ENCODE measurements at regions not wholly inside any gene's neighbourhood (a gene's known extent, or its start where the extent isn't known, plus 50 kb on each side); places are given as distances from the start of the nearest gene placed in this dataset.

- no peak for TF ChIP-seq CTCF (IDR thresholded peaks at IDR 0.05; ENCODE audit: unreplicated experiment)
- peaks cover 2% of the 10 kb centered on the region for H3K36me3 Mint-ChIP-seq
- peaks cover 19% of the 10 kb centered on the region for H3K9me3 Mint-ChIP-seq
- no peak overlapping the region for H3K27ac Mint-ChIP-seq
- no peaks in the 10 kb centered on the region for H3K27me3 Mint-ChIP-seq (ENCODE audit: low read depth)
- DNase-seq (ENCODE audit: low spot score in 2 of 2, unreplicated experiment in 2 of 2) = no peak
- H3K4me3 Mint-ChIP-seq = no peak overlapping the region
- H3K4me1 Mint-ChIP-seq = peaks cover 6% of the 10 kb centered on the region
These were observed 84.5 kb upstream of the MOCS2 start for GRCh38 chr5:53194086-53194485.

- Mint-ChIP-seq H3K27me3 (ENCODE audit: low read depth) (no peaks in the 10 kb centered on the region), H3K4me3 (no peak overlapping the region)
These were observed 90.3 kb upstream of the MOCS2 start for GRCh38 chr5:53199882-53200281.

GRCh38 chr5:53200306-53200705 is 90.7 kb upstream of the MOCS2 start:
- H3K27me3 Mint-ChIP-seq (ENCODE audit: low read depth) = no peaks in the 10 kb centered on the region
- peaks cover 6% of the 10 kb centered on the region for H3K4me1 Mint-ChIP-seq
- no peaks in the 10 kb centered on the region for H3K9me3 Mint-ChIP-seq

More at GRCh38 chr5:53199882-53200281, 90.3 kb upstream of the MOCS2 start:
- DNase-seq (ENCODE audit: low spot score in 2 of 2, unreplicated experiment in 2 of 2) = no peak
- no peak for TF ChIP-seq CTCF (IDR thresholded peaks at IDR 0.05; ENCODE audit: unreplicated experiment)
- H3K36me3 Mint-ChIP-seq = no peaks in the 10 kb centered on the region
- H3K9me3 Mint-ChIP-seq = no peaks in the 10 kb centered on the region
- peaks cover 6% of the 10 kb centered on the region for H3K4me1 Mint-ChIP-seq
- H3K27ac Mint-ChIP-seq = no peak overlapping the region

GRCh38 chr5:53201746-53202145 is 92.2 kb upstream of the MOCS2 start:
- no peak overlapping the region for H3K4me3 Mint-ChIP-seq
- peaks cover 6% of the 10 kb centered on the region for H3K4me1 Mint-ChIP-seq
- no peak for TF ChIP-seq CTCF (IDR thresholded peaks at IDR 0.05; ENCODE audit: unreplicated experiment)
- no peak for DNase-seq (ENCODE audit: low spot score in 2 of 2, unreplicated experiment in 2 of 2)
- H3K9me3 Mint-ChIP-seq = no peaks in the 10 kb centered on the region
- H3K27me3 Mint-ChIP-seq (ENCODE audit: low read depth) = peaks cover 3% of the 10 kb centered on the region
- H3K27ac Mint-ChIP-seq = no peak overlapping the region
- no peaks in the 10 kb centered on the region for H3K36me3 Mint-ChIP-seq

More at GRCh38 chr5:53200306-53200705, 90.7 kb upstream of the MOCS2 start:
- TF ChIP-seq CTCF (IDR thresholded peaks at IDR 0.05; ENCODE audit: unreplicated experiment) = no peak
- H3K4me3 Mint-ChIP-seq = no peak overlapping the region
- H3K36me3 Mint-ChIP-seq = no peaks in the 10 kb centered on the region
- DNase-seq (ENCODE audit: low spot score in 2 of 2, unreplicated experiment in 2 of 2) = no peak
- no peak overlapping the region for H3K27ac Mint-ChIP-seq

- peaks cover 3% of the 10 kb centered on the region for H3K27me3 Mint-ChIP-seq (ENCODE audit: low read depth)
- no peak for TF ChIP-seq CTCF (IDR thresholded peaks at IDR 0.05; ENCODE audit: unreplicated experiment)
- no peaks in the 10 kb centered on the region for H3K9me3 Mint-ChIP-seq
- DNase-seq (ENCODE audit: low spot score in 2 of 2, unreplicated experiment in 2 of 2) = no peak
- no peaks in the 10 kb centered on the region for H3K36me3 Mint-ChIP-seq
- no peak overlapping the region for H3K4me3 Mint-ChIP-seq
- H3K4me1 Mint-ChIP-seq = no peaks in the 10 kb centered on the region
- no peak overlapping the region for H3K27ac Mint-ChIP-seq
These were observed 97.0 kb upstream of the MOCS2 start for GRCh38 chr5:53206562-53206961.

GRCh38 chr5:53211799-53212198 is 102.2 kb upstream of the MOCS2 start:
- Mint-ChIP-seq H3K9me3 (peaks cover 19% of the 10 kb centered on the region), H3K27me3 (ENCODE audit: low read depth) (no peaks in the 10 kb centered on the region), H3K36me3 (no peaks in the 10 kb centered on the region), H3K27ac (no peak overlapping the region), H3K4me3 (no peak overlapping the region), H3K4me1 (no peaks in the 10 kb centered on the region)
- TF ChIP-seq CTCF (IDR thresholded peaks at IDR 0.05; ENCODE audit: unreplicated experiment) = no peak
- no peak for DNase-seq (ENCODE audit: low spot score in 2 of 2, unreplicated experiment in 2 of 2)

Measured in mesothelial cell of epicardium (in vitro differentiated cells).